Upper lobe of left lung (tissue), 6 donors: ENCODE measurements at regions not wholly inside any gene's neighbourhood (a gene's known extent, or its start where the extent isn't known, plus 50 kb on each side); places are given as distances from the start of the nearest gene placed in this dataset.

Experiments
- ATAC-seq, 2 donors: fragments of 200-7000 bp; cut with Tn5 transposase; one replicate each; pipeline ENCODE4 v1.9.1; 2022; ENCODE audit warnings: mild to moderate bottlenecking in 2 of 2, moderate library complexity in 2 of 2; ENCODE audit not compliant: low FRiP score in 2 of 2
- DNase-seq, 2 donors: peaks; one replicate each; pipeline ENCODE4 v3.0.0-alpha.2; 2019 to 2020
- H3K27ac ChIP-seq, 4 donors: fragments of 200-600 bp; sonication (generic); one replicate each; pipeline ENCODE4 v1.5.1; 2016 to 2019
- H3K27me3 ChIP-seq, 4 donors: fragments of 200-600 bp; sonication (generic); one replicate each; pipeline ENCODE4 v1.5.1; 2017 to 2019
- H3K36me3 ChIP-seq, 4 donors: fragments of 200-600 bp; sonication (generic); one replicate each; pipeline ENCODE4 v1.5.1; 2016 to 2019
- H3K4me1 ChIP-seq, 4 donors: fragments of 200-600 bp; sonication (generic); one replicate each; pipeline ENCODE4 v1.5.1; 2018 to 2019
- H3K4me3 ChIP-seq, 4 donors: fragments of 200-600 bp; sonication (generic); one replicate each; pipeline ENCODE4 v1.5.1; 2017 to 2019; ENCODE audit warnings: mild to moderate bottlenecking in 2 of 4, moderate library complexity in 1 of 4
- H3K9me3 ChIP-seq, 4 donors: fragments of 200-600 bp; sonication (generic); one replicate each; pipeline ENCODE4 v1.5.1; 2018 to 2019
- EP300 ChIP-seq, 4 donors: sonication (generic); formaldehyde crosslinking; IDR thresholded peaks; one replicate each; pipeline ENCODE4 v1.5.1; 2017; ENCODE audit warnings: antibody characterized with exemption in 4 of 4, control low read depth in 2 of 4
- POLR2A ChIP-seq, 4 donors: fragments of 450-650 bp; IDR thresholded peaks; one replicate each; pipeline ENCODE4 v1.5.1; 2016 to 2017; ENCODE audit warnings: antibody characterized with exemption in 4 of 4, mild to moderate bottlenecking in 2 of 4
- POLR2AphosphoS5 ChIP-seq, 2 donors: sonication (generic); formaldehyde crosslinking; IDR thresholded peaks; one replicate each; pipeline ENCODE4 v1.5.1; 2017; ENCODE audit warnings: antibody characterized with exemption in 2 of 2
- WGBS, 2 donors: methylation state at CpG; one replicate each; pipeline ENCODE4 v1.1.5; 2017 to 2018; 5-methylcytosine and 5-hydroxymethylcytosine counted together
- TF ChIP-seq, protein P1 (sequence below), 6 experiments: fragments of 450-650 bp in 4 of 6; fragments of 200-600 bp in 2 of 6; sonication (generic) in 2 of 6; IDR thresholded peaks; one replicate each; pipeline ENCODE4 v1.5.1; 2016 to 2019; ENCODE audit warnings: antibody characterized with exemption in 6 of 6
- donor health status: DM: no; HTN: no; CAD: no; lungs with moderate emphysema.
- donor health status: DM: no; HTN: yes; CAD: no; lungs with severe emphysema.

DNA sequence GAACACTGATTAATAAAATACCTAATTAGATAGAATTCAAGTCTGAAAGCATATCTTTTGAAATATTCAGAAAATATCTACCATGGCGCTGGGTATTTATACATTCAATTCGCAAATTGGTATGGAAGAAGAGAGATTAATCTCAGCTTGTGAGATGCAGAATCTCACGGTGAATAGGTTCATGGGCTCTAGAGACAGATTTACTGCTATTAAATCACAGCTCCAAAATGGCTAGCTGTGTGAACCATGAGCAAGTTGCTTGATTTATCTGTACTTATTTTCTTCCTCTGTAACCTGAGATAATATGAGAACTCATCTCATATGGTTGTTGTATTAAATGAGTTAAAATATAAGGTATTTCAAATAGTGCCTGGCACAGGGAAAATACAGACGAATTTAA is 556.7 kb downstream of the FBXO15 start:
- H3K27ac ChIP-seq: no peak overlapping the region
- WGBS, 2 donors: 93 to 96% methylated on average over 4 of the region's 4 CpGs
- ATAC-seq (no peak), DNase-seq (no peak)
- no peak overlapping the region for H3K4me3 ChIP-seq
- H3K9me3 ChIP-seq: no peaks in the 10 kb centered on the region
- H3K36me3 ChIP-seq: no peaks in the 10 kb centered on the region
- TF ChIP-seq EP300 (IDR thresholded peaks at IDR 0.05): no peak
- no peak for TF ChIP-seq POLR2A (IDR thresholded peaks at IDR 0.05)
- no peak for TF ChIP-seq POLR2AphosphoS5 (IDR thresholded peaks at IDR 0.05)
- TF ChIP-seq, protein P1, sequence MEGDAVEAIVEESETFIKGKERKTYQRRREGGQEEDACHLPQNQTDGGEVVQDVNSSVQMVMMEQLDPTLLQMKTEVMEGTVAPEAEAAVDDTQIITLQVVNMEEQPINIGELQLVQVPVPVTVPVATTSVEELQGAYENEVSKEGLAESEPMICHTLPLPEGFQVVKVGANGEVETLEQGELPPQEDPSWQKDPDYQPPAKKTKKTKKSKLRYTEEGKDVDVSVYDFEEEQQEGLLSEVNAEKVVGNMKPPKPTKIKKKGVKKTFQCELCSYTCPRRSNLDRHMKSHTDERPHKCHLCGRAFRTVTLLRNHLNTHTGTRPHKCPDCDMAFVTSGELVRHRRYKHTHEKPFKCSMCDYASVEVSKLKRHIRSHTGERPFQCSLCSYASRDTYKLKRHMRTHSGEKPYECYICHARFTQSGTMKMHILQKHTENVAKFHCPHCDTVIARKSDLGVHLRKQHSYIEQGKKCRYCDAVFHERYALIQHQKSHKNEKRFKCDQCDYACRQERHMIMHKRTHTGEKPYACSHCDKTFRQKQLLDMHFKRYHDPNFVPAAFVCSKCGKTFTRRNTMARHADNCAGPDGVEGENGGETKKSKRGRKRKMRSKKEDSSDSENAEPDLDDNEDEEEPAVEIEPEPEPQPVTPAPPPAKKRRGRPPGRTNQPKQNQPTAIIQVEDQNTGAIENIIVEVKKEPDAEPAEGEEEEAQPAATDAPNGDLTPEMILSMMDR (IDR thresholded peaks at IDR 0.05): no peak
- H3K27me3 ChIP-seq: no peaks in the 10 kb centered on the region
- H3K4me1 ChIP-seq: no peaks in the 10 kb centered on the region

DNA sequence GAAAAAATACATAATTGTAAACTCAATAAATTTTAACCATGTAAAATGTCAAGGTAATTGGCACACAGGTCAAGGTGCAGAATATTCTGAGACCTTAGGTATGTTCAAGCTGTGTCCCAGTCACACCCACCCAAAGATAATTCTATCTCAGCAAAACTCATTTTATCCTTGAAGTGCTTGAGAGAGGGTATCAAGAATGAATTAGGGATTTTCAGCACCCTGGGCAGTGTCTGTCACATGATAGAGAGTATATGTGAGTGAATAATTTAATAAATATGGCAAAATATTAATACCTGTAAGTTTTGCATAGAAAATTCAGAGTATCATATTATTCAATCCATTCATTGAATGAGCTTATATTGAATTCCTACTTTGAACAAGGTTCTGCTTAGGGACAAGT is 567.9 kb downstream of the FBXO15 start:
- DNase-seq: no peak
- Histone ChIP-seq H3K27me3 (no peaks in the 10 kb centered on the region), H3K36me3 (no peaks in the 10 kb centered on the region), H3K4me1 (no peaks in the 10 kb centered on the region), H3K9me3 (no peaks in the 10 kb centered on the region), H3K27ac (no peak overlapping the region), H3K4me3 (no peak overlapping the region)
- ATAC-seq: no peak
- no peak for TF ChIP-seq EP300 (IDR thresholded peaks at IDR 0.05)

DNA sequence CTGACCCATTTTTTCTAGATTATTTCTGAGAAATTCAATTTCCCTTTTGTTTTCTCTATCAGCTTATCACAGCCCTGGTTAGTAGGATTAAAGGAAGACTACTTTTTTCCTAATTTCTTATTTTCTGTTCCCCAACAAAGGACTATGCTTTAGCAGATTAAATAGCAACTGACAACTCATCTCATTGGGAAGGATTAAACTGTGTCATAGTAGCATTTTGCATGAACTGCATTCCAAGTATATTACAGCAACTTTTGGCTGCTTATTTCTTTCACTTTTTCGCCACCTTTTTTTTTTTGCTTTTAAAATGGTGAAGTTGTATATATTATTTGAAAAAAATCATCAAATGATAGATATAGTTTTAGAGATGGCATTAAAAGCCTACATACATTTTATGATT is 570.3 kb downstream of the FBXO15 start:
- Histone ChIP-seq H3K4me3 (no peak overlapping the region), H3K4me1 (no peaks in the 10 kb centered on the region), H3K9me3 (no peaks in the 10 kb centered on the region), H3K27me3 (no peaks in the 10 kb centered on the region), H3K27ac (no peak overlapping the region), H3K36me3 (no peaks in the 10 kb centered on the region)
- DNase-seq (no peak), ATAC-seq (no peak)
- WGBS, 2 donors: 81 to 94% methylated on average over 1 of the region's 1 CpG
- no peak for TF ChIP-seq EP300 (IDR thresholded peaks at IDR 0.05)
- no peak for TF ChIP-seq POLR2A (IDR thresholded peaks at IDR 0.05)
- no peak for TF ChIP-seq POLR2AphosphoS5 (IDR thresholded peaks at IDR 0.05)
- TF ChIP-seq, protein P1 (IDR thresholded peaks at IDR 0.05): no peak

DNA sequence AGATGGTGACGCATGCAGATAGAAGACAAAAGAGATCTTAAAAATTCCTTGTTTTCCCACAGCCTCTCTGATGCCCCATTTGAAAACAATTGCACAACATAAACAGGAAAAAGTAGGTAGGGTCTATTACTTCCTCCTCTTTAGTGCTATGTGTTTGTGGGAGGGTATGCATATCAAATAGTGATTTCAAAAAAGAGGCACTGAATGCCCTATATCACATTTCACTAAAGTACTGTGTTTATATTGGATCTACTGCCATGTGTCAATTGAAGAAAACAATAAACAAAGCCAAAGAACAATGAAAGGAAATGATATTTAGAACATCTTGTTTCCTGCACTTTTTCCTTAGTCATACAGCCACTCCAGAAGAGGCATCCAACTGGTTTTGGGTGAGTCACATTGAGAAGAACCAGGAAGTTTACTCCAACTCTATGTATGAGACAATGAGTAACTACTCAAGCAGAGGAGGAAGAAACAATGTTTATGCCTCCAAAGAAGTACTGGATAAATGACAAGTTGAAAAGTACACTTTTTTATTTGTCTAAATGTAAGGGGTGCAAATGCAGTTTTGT is 583.6 kb downstream of the FBXO15 start:
- Histone ChIP-seq H3K36me3 (no peaks in the 10 kb centered on the region), H3K27me3 (no peaks in the 10 kb centered on the region), H3K4me3 (no peak overlapping the region), H3K4me1 (no peaks in the 10 kb centered on the region), H3K9me3 (no peaks in the 10 kb centered on the region), H3K27ac (peak overlapping the region in 1 of 4 donors; percentile 19)
- ATAC-seq: no peak
- no peak for DNase-seq
- WGBS, 2 donors: 63 to 81% methylated on average over 1 of the region's 1 CpG
- peak in 1 of 4 donors; percentile 45 for TF ChIP-seq EP300 (IDR thresholded peaks at IDR 0.05)
- TF ChIP-seq, protein P1 (IDR thresholded peaks at IDR 0.05): no peak
- peak in 1 of 2 donors; percentile 62 for TF ChIP-seq POLR2AphosphoS5 (IDR thresholded peaks at IDR 0.05)

DNA sequence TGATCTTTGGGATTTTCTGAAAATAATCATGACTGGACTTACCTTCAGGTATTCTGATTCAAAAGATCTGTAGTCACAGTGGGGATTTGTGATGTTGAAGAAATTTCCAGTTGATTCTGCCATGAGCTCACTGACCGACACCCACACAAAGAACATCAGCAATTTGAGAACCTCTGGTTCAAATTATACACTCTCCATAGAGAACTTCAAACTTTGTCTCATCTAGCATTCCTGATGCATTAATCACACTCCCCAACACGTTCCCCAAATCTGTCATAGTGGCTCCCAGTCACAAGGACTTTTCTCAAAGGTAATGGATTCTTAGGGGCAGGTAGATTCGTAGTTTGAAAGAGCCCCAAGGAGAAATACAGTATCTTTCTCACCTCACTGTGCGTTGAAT is 584.3 kb downstream of the FBXO15 start:
- DNase-seq: no peak
- 78 to 80% methylated on average over 4 of the region's 4 CpGs for whole genome bisulfite sequencing, 2 donors
- Histone ChIP-seq H3K36me3 (no peaks in the 10 kb centered on the region), H3K27ac (peak overlapping the region in 1 of 4 donors; percentile 47), H3K27me3 (no peaks in the 10 kb centered on the region), H3K9me3 (no peaks in the 10 kb centered on the region), H3K4me3 (no peak overlapping the region), H3K4me1 (no peaks in the 10 kb centered on the region)
- no peak for TF ChIP-seq POLR2A (IDR thresholded peaks at IDR 0.05)
- TF ChIP-seq EP300 (IDR thresholded peaks at IDR 0.05): no peak
- TF ChIP-seq, protein P1 (IDR thresholded peaks at IDR 0.05): no peak
- TF ChIP-seq POLR2AphosphoS5 (IDR thresholded peaks at IDR 0.05): no peak
- no peak for ATAC-seq
